ENCODE measurements at regions not wholly inside any gene's neighbourhood (a gene's known extent, or its start where the extent isn't known, plus 50 kb on each side); places are given as distances from the start of the nearest gene placed in this dataset.

GRCh38 chr1:87213135-87213515 lies 115.6 kb upstream of the LMO4 start:
- no peaks in the 10 kb centered on the region for H3K36me3 ChIP-seq
- H3K9ac ChIP-seq: no peak overlapping the region
- H2AFZ ChIP-seq (replicated peaks): no peak overlapping the region
- H3K27ac Mint-ChIP-seq: peak overlapping the region; percentile 81
- H3K27ac ChIP-seq: no peak overlapping the region
- peaks cover 3% of the 10 kb centered on the region for H3K27me3 Mint-ChIP-seq (ENCODE audit: insufficient read depth, low read depth)
- H3K4me2 ChIP-seq: no peak overlapping the region
- H3K36me3 Mint-ChIP-seq: no peaks in the 10 kb centered on the region
- no peaks in the 10 kb centered on the region for H3K4me1 ChIP-seq
- no peak for DNase-seq (ENCODE audit: low spot score)
- no peaks in the 10 kb centered on the region for H3K79me2 ChIP-seq (ENCODE audit: low read depth)
- H3K9me3 ChIP-seq (ENCODE audit: low read depth): no peaks in the 10 kb centered on the region
- TF ChIP-seq CTCF (IDR thresholded peaks at IDR 0.05) (no peak), EZH2 (IDR thresholded peaks at IDR 0.05) (no peak), EZH2phosphoT487 (IDR thresholded peaks at IDR 0.05) (no peak)
- H3F3A ChIP-seq (ENCODE audit: low read depth): no peaks in the 10 kb centered on the region
- H3K4me3 ChIP-seq: no peak overlapping the region
- no peaks in the 10 kb centered on the region for H3K9me3 Mint-ChIP-seq
- no peaks in the 10 kb centered on the region for H3K4me1 Mint-ChIP-seq
- no peaks in the 10 kb centered on the region for H3K27me3 ChIP-seq
- H4K20me1 ChIP-seq (ENCODE audit: low read depth): no peaks in the 10 kb centered on the region
- H3K4me3 Mint-ChIP-seq: no peak overlapping the region

DNA sequence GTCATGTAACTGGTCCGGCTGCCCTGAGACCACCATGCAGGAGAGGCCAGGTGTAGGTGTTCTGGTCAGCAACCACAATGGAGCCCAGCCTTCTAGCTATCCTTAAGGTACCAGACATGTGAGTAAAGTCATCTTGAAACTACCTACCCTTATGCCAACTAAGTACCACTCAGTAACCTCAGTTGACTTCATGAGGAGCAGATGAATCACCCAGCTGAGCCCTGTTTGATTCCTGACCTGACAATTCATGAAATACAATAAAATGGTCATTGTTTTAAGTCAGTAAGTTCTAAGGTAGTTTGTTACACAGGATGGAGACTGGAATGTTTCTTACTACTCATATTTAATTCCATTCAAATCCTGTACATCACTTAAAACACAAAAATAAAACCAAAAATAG lies 113.1 kb upstream of the LMO4 start:
- Histone ChIP-seq H4K20me1 (ENCODE audit: low read depth) (no peaks in the 10 kb centered on the region), H3K27ac (no peak overlapping the region), H3F3A (ENCODE audit: low read depth) (no peaks in the 10 kb centered on the region), H3K27me3 (no peaks in the 10 kb centered on the region), H3K4me2 (no peak overlapping the region), H3K9ac (no peak overlapping the region), H2AFZ (replicated peaks) (no peak overlapping the region), H3K4me3 (no peak overlapping the region), H3K9me3 (ENCODE audit: low read depth) (no peaks in the 10 kb centered on the region), H3K36me3 (no peaks in the 10 kb centered on the region), H3K4me1 (no peaks in the 10 kb centered on the region), H3K79me2 (ENCODE audit: low read depth) (no peaks in the 10 kb centered on the region)
- no peak for DNase-seq (ENCODE audit: low spot score)
- no peaks in the 10 kb centered on the region for H3K36me3 Mint-ChIP-seq
- H3K27ac Mint-ChIP-seq: no peak overlapping the region
- no peak overlapping the region for H3K4me3 Mint-ChIP-seq
- H3K9me3 Mint-ChIP-seq: no peaks in the 10 kb centered on the region
- TF ChIP-seq CTCF (IDR thresholded peaks at IDR 0.05): no peak
- TF ChIP-seq EZH2phosphoT487 (IDR thresholded peaks at IDR 0.05): no peak
- TF ChIP-seq EZH2 (IDR thresholded peaks at IDR 0.05): no peak
- H3K27me3 Mint-ChIP-seq (ENCODE audit: insufficient read depth, low read depth): peaks cover 2% of the 10 kb centered on the region
- no peaks in the 10 kb centered on the region for H3K4me1 Mint-ChIP-seq

- H3K36me3 Mint-ChIP-seq: no peaks in the 10 kb centered on the region
- Histone ChIP-seq H3K4me1 (no peaks in the 10 kb centered on the region), H2AFZ (replicated peaks) (no peak overlapping the region), H3K9ac (no peak overlapping the region), H3K79me2 (ENCODE audit: low read depth) (no peaks in the 10 kb centered on the region), H3K9me3 (ENCODE audit: low read depth) (no peaks in the 10 kb centered on the region), H3K27me3 (no peaks in the 10 kb centered on the region), H3K36me3 (no peaks in the 10 kb centered on the region), H3F3A (ENCODE audit: low read depth) (no peaks in the 10 kb centered on the region), H3K27ac (no peak overlapping the region), H3K4me2 (no peak overlapping the region), H4K20me1 (ENCODE audit: low read depth) (no peaks in the 10 kb centered on the region), H3K4me3 (no peak overlapping the region)
- peaks cover 2% of the 10 kb centered on the region for H3K27me3 Mint-ChIP-seq (ENCODE audit: insufficient read depth, low read depth)
- no peaks in the 10 kb centered on the region for H3K4me1 Mint-ChIP-seq
- DNase-seq (ENCODE audit: low spot score): no peak
- H3K27ac Mint-ChIP-seq: no peak overlapping the region
- H3K9me3 Mint-ChIP-seq: no peaks in the 10 kb centered on the region
- no peak overlapping the region for H3K4me3 Mint-ChIP-seq
- TF ChIP-seq EZH2 (IDR thresholded peaks at IDR 0.05) (no peak), EZH2phosphoT487 (IDR thresholded peaks at IDR 0.05) (no peak), CTCF (IDR thresholded peaks at IDR 0.05) (no peak)
Observed at GRCh38 chr1:87218618-87219017, 110.1 kb upstream of the LMO4 start.

- H3K9me3 Mint-ChIP-seq: no peaks in the 10 kb centered on the region
- H3K4me1 Mint-ChIP-seq: no peaks in the 10 kb centered on the region
- H3K4me3 ChIP-seq: no peak overlapping the region
- H4K20me1 ChIP-seq (ENCODE audit: low read depth): no peaks in the 10 kb centered on the region
- no peaks in the 10 kb centered on the region for H3K36me3 ChIP-seq
- H3K27ac ChIP-seq: no peak overlapping the region
- H3K9ac ChIP-seq: no peak overlapping the region
- no peaks in the 10 kb centered on the region for H3F3A ChIP-seq (ENCODE audit: low read depth)
- H3K4me2 ChIP-seq: no peak overlapping the region
- TF ChIP-seq CTCF (IDR thresholded peaks at IDR 0.05): no peak
- TF ChIP-seq EZH2phosphoT487 (IDR thresholded peaks at IDR 0.05): no peak
- no peak for TF ChIP-seq EZH2 (IDR thresholded peaks at IDR 0.05)
- H3K79me2 ChIP-seq (ENCODE audit: low read depth): no peaks in the 10 kb centered on the region
- H3K4me3 Mint-ChIP-seq: no peak overlapping the region
- peaks cover 2% of the 10 kb centered on the region for H3K27me3 Mint-ChIP-seq (ENCODE audit: insufficient read depth, low read depth)
- no peak overlapping the region for H2AFZ ChIP-seq (replicated peaks)
- no peaks in the 10 kb centered on the region for H3K27me3 ChIP-seq
- no peaks in the 10 kb centered on the region for H3K9me3 ChIP-seq (ENCODE audit: low read depth)
- DNase-seq (ENCODE audit: low spot score): no peak
- H3K27ac Mint-ChIP-seq: no peak overlapping the region
- H3K36me3 Mint-ChIP-seq: no peaks in the 10 kb centered on the region
- H3K4me1 ChIP-seq: no peaks in the 10 kb centered on the region
Observed at GRCh38 chr1:87219141-87219540, 109.5 kb upstream of the LMO4 start.
